ENCODE measurements at regions not wholly inside any gene's neighbourhood (a gene's known extent, or its start where the extent isn't known, plus 50 kb on each side); places are given as distances from the start of the nearest gene placed in this dataset.

DNA sequence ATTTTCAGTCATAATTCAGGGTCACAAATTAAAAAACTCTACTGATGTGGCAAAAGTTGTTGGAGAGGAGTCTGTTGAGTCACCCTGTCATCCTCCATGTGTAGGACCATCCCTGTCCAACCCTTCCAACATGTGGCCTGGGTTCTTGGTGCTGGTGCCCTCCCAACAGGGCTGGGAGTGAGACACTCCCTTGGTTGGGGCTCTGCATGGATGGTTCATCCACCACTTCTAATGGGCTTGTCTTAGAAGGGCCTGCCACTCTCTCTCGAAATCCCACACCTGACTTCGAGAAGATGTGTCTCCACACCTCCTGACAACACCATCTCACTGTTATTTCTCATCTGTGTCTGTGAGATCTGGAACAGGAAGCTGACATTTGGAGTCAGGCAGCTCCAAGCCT, 312.2 kb upstream of the IRX4 start:
- DNase-seq, result no peak

DNA sequence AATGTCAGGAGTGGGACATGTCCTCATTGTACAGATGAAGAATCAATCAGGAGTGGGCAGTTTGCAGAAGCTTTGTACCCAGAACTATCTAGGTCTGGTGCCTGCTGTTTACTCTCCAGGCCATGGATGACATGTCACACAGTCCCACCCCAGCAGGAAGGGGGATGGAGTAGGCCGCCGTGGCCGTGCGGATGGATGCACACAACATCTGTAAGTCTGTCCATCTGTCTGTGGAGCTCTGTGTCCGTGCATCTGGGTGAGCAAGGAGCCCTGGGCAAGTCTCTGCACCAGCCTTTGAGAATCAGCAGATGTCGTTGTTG, 311.5 kb upstream of the IRX4 start:
- DNase-seq, result no peak

DNA sequence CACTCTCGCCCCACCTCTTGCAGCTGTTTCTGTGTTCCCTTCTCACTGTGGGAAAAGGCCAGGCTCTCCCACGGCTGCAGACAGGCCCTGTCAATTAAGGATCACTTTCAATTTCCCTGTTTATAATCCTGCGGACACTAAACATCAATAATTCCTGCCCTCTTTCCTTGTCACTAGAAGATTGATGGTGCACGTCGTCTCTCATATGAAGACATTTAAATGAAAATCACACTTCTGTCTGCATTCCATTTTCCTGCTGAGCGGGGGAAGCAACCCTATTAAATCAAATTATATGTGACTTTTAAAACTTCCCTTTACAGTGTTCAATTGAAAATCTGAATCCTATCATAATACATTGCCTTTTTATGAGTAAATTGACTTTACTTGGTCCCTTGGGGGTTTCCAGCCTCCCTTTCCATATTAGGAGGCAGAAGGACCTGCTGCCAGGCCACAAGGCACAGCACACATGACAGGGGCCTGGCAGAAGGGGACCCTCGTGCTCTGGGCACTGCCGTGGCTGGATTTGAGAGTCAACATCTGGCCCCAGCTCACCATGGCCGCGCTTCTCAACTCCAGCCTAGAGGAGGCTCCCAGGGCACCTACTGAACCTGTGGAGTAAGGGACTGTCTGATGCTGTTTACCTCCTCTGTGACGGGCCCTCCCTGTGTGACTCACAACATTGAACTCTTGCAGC, 311.0 kb upstream of the IRX4 start:
- no peak for DNase-seq

DNA sequence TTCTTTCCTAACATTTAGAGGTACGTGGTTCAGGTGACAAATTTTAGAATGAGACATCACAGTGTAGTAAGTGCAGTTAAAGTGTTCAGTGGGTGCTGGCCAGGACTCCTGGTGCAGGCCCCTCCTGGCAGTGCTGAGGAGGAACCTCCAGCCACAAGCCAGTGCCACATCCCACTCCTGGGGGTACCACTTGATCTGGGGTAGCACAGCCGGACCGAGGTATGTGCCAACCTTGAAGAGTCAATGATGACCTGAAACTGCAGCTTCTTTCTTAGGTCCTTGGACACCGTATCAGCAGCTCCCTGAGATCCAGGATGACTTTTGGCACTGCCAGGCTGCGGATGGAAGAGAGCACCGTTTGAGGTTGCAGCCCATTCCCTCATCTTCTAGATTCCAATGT, 310.4 kb upstream of the IRX4 start:
- no peak for DNase-seq

DNA sequence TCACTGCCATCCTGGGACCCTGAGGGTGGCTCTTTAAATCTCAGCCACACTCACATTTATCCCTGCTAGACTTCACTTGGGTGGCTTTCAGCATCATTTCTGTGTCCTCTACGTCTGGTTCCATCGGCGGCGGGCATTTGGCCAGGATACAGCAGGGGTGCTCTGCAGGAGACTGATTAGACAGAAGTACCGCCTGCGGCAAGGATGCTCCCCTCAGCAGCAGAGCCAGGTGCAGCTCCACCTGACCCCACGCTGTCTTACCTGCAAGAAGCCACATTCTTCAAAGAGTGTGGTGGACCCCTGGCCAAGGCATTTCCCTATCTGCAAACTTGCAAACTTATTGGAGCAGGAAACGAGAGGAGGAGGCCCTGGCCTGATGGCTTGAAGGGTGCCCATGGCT, 309.8 kb upstream of the IRX4 start:
- no peak for DNase-seq

DNA sequence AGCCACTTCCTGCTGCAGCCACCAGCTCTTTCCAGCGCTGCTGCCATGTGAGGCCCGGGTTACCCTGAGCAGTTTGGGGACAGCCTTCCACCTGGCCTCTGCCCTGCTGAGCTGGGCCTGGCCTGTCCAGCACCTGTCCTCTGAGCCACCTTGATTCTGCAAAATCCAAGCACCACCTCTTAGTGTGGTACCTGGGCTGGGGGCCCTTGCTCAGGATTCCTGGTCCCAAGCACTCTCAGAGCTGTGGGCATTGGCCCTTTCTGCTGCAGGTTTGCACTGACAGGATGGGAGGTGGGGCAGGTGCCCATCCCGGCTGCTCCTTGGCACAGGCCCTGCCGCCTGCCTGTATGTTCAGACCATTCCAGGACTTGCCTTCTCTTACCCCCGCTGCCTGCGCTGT, 309.2 kb upstream of the IRX4 start:
- DNase-seq, result no peak

DNA sequence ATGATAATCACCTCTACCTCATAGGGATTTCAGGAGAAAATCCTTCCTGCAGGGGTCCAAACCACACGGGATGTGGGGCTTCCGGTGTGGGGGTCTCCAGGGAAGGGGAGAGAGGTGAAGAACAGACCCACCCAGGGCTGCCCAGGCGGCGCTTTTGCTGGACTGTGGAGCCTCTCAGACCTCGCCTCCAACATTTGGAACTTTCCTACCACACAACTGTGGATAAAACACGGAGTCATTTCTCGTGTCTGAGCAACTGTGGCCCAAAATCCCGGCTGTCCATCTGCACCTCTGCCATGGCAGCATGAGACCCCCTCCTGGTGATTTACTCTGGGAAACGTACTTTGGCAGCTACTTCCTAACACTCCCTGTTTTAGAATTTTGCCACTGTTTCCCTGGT, 307.8 kb upstream of the IRX4 start:
- no peak for DNase-seq

DNA sequence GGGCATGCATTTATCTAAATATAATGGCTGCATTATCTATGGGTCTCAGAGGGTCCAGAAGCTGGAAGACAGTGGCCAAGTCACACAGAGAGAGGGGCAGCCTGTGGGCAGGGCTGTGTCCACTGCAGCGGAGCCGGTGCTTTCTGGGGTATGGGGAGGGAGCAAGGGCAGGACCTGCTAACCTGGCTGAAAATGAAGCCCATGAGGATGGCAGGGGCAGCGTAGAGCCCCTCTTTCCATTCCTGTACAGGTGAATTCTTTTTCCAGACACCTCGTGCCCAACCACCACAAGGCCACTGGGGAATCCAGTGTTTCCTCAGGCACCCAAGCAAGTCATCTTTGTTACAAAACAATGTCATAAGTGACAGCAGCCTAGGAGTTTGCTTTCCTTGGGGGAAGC, 305.9 kb upstream of the IRX4 start:
- no peak for DNase-seq

DNA sequence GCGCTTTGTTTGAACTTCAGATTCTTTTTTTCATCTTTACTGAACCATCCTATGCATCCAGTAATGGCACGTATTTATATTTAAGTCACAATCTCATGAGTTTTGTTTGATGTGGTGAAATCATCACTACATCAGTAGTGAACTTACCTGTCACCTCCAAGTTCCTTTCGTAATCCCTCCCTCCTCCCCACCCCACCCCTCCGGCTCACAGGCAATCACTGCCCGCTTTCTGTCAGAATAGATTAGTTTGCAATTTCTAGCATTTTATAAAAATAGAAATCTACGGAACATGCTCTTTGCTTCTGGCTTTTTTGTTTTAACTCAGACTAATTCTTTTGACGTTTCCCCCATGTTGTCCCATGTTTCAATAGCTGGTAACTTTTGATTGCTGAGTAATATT, 305.4 kb upstream of the IRX4 start:
- DNase-seq, result no peak

DNA sequence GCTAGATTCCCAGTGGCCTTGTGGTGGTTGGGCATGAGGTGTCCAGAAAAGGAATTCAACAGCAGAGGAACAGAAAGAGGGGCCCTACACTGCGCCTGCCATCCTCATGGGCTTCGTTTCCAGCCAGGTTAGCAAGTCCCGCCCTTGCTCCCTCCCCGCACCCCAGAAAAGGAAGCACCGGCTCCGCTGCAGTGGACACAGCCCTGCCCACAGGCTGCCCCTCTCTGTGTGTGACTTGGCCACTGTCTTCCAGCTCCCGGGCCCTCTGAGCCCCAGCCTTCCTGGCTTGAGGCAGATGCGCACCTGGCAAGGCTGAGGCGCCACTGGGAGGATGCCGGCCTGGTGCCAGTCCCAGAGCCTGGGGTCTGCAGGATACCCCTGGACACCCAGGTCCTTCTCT, 305.0 kb upstream of the IRX4 start:
- no peak for DNase-seq

DNA sequence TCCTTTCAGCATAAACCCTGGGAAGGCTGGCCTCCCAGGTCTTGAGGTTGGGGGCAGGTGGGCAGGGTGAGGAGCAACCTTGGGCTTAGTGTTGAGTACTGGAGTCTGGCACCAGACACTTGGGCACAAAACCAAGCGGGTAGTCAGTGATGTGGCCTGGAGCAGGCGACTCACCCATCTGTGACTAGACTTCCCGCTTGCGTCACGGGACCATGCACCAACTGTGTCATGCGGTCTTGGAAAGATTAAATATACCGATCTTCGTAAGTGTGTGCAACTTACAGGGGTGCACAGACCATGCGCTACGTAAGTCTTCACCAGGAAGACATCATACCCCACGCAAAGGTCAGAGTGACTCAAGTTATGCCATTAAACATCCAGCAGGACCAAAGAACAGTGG, 304.4 kb upstream of the IRX4 start:
- DNase-seq, result no peak

DNA sequence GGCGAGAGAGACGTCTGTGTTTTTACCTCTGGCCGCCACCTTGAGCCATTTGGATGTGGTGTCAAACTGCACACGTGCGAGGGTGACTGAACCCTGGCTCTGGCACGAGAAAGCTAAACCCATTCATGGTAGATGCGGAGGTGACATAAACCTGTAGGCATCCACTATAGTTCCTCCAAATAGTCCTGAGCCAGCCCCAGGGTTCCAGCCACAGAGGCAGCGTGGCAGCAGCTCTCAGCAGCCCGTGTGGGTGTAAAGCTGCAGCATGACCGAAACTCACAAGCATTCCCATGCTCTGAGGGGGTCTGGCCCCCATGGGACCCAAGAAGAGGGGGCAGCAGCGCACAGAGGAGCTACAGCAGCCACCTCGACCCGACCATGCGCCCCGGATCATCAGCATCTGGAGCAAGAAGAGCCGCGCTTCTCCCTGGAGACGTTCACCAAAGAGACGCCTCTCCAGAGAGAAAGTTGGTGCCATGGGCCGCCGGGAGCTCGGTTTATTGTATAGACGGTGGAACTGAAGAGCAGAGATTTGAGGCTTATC, 303.8 kb upstream of the IRX4 start:
- DNase-seq, result no peak

DNA sequence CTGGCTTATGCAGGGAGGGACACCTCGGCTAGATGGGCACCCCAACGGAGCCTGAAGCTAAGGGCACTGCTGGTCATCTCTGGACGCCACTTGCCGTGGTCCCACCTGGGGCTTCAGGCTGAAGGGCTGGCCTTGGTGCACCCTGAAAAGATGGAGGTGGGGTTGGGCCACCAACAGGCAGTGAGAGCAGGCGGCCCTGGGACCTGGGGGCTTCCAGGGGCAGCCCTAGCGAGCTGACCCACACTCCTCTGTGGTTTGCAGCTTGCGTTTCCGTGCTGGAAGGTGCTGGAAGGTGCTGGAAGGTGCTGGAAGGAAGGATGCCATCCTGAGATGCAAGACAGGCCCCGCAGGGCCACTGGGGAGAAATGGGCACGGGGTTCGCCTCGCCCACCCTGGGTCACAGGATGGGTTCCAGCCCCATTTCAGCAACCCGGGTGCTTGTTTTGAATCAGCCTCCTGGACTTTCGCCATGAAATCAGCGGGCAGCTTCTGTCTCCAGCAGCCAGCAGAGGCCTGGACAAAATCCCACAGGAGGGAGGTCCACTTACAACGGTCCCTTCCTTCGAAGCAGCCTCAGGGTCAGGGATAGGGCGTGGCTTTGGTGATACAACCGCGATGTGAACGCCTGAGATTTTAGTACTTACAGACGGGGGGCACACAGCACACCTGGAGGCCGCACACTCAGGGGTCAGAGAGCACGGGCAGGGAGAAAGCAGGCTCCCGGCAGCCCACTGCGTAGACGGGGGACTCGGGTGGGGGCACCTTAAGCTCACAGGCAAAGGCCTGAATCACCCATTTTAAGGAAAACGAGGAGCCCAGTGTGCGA, 303.1 kb upstream of the IRX4 start:
- no peak for DNase-seq

DNA sequence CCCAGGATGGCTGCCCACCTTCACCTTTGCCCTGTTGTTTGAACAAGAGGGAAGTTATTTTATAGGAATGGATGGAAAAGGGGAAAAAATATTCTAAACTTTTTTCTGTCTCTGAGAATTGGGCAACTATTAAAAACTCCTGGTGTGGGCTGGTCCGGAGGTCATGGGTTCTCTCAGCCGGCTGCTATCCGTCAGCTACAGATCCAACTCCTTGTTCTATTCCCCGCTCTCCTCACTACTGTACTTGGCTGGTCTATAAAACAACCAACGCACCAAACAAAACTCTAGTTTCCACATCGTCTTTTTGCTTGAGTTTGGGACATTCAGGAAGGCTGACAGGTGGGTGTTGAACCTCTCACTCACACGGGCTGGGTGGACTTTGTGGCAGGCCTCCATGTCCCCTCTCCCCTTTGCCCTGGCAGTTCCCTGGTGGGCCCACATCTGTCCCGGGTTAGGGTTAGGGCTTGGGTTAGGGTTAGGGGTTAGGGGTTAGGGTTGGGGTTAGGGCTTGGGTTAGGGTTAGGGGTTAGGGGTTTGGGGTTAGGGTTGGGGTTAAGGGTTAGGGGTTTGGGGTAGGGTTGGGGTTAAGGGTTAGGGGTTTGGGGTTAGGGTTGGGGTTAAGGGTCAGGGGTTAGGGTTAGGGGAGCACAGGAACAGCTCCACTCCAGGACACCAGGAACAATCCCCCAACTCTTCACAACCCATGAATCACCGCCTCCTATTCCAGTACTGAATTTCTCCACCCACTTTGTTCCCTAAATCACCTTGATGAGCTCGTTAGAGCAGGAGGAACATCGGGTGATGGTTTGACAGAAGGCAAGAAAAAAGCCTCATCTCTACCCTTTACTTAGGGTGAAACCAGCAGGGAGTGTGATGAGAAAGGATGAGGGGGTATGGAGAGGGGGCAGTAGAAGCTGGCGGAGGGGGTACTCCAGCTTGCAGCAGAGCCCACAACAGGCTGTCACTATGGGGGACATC, 302.1 kb upstream of the IRX4 start:
- DNase-seq, result no peak

DNA sequence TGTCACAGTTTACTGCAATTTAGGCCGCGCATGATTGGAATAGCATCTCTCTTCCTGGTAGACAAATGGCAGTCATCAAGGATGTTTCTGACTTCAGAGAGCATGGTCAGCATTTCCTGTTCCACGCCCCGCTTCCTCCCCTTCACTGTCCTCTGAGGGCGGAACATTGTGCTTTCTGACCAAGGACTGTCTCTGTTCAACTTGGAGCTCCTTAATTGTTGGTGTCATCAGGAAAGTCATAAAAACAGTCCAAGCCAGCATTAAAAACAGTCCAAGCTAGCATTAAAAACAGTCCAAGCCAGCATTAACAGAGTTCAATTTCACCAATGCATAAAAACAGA, 301.3 kb upstream of the IRX4 start:
- no peak for DNase-seq

DNA sequence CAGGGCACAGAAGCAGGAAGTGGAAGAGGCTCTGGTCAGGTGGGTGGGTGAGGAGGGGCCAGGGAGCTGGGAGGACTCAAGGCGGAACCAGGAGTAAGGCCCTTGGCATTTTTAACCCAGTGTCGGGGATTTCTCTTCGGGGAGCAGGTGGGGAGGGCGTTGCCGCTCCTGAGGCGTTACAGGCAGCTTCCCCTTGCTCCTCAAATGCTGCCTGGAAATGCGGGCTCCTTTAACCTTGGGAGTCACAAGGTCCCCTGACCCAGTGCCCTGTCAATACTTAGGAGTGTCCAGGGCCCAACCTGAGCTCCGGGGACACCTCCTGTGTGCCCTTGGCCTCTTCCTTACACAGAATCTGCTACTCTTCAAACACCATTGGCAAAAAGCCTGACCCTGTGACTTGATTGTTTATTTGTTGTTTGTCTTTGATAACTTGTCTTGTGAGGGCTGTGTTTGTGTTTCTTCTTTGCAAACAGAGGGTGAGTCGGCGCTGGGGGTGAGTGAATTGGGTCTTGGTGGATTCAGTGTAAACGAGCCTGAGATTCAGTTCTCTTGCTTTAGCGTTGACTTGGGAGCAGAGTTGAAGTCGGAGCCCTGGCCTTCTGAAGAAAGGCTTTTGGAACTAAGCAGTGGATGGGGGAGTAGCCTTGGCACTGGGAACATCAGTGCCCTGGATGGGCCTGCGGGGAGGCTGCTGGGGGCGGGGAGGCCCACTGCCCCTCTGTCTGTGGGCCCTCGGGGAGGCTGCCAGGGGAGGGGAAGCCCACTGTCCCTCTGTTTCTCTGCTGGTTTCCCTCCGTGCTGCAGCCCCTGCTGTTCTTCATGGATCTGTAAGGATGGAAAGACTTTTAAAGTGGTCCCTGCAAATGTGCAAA, 300.7 kb upstream of the IRX4 start:
- DNase-seq, result no peak

DNA sequence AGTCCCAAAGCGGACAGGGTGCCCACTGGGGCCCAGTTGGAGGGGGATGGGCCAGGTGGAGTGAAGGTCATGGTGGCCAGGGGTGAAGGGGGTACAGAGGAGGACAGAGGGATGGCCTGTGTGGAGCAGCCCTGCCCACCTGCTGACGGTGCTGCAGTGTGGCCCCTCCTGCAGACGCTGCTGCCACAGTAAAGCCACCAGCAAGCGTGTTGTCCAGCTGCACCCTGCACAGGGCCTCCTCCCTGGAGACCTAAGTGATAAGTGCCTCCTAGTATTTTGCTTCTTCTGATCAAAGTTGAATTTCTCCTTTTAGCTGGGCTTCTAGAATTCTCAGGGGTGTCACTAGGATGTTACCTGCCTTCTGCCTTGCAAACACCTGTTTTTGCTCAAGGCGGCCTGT, 299.3 kb upstream of the IRX4 start:
- DNase-seq, result no peak

DNA sequence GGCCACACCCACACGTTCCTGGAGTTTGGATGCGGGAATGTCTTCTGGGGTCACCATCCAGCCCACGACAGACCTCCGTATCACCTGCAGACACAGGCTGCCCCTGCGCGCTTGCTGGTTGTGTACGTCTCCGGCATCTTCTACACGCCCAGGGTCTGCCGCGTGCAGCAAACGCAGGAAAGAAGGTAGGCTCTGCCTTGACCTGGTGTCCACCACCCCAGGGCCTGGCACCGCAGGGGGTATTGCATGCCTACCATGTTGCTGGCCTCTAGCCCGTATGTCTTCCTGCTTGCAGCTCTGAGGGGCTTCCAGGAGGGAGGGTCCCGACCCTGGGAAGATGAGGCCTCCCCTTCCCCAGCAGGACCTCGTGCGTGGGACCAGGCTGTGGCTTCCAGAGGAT, 298.8 kb upstream of the IRX4 start:
- no peak for DNase-seq

DNA sequence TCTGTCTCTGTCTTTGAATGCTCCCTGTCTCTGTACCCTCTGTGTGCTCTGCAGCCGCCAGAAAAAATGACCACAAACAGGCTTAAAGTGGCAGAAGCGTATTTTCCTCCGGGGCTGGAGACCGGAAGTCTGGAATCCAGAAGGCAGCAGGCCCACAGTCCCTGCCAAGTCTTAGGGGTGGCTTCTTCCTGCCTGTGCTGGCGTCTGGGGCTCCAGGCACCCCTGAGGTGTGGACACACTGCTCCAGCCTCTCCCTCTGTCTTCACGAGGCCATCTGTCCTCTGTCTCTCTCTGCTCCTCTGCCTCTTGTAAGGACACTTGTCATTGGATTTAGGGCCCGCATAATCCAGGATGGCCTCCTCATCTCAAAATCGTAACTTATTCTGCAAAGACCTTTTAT, 298.4 kb upstream of the IRX4 start:
- no peak for DNase-seq

DNA sequence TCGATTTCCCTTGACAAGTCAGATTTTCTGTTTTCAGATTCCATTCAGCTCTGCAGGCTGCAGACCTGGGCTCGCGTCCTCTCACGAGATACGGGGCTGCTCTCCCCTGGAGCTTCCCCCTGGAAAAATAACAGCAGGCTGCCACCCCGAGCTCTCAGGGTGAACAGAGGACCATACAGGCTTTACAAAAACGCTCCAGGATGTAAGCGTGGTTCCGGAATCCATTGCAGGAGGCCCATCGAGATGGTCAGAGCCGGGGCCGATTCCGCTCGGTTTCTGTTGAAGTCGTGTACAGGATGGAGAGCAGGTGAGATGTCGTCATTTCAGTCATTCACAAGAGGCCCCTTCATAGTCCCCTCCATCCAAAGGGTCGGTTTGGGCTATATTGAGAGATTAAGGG, 297.7 kb upstream of the IRX4 start:
- DNase-seq, result no peak

DNA sequence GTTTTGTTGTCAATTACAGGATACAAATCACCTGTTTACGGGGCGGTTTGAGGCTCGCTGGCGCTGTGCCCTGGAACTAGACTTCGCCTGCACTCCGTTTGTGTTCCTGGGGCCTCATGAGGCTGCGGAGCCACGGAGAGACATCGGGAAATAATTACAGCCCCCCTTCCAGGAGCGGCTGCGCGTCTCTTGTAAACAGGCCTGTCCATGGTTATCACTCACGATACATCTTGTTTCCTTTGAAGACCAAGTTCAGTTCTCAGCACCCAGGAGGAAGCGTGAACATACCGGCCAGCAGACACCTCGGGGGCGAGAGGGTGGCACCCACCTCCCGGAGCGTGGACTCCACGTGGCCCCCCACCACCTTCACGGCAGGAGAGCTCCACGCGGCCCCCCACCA, 297.1 kb upstream of the IRX4 start:
- no peak for DNase-seq

DNA sequence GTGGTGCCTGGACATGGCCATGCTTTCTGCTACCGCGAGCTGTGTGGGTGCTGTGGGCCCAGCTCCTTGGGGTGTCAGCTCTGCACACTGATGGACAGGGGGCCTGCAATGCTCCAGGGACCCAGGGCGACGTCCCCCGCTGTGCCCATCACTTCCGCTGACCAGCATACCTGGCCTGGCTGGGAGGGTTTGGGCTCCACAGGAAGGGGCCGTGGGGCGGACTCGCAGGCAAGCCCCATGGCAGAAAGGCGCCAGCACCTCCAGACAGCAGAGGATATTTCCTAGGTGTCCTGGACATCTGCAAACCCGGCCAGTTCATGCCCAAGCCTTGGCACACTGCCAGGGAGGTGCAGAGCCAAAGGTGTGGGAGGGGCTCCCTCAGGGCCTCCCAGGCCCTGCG, 295.8 kb upstream of the IRX4 start:
- no peak for DNase-seq

DNA sequence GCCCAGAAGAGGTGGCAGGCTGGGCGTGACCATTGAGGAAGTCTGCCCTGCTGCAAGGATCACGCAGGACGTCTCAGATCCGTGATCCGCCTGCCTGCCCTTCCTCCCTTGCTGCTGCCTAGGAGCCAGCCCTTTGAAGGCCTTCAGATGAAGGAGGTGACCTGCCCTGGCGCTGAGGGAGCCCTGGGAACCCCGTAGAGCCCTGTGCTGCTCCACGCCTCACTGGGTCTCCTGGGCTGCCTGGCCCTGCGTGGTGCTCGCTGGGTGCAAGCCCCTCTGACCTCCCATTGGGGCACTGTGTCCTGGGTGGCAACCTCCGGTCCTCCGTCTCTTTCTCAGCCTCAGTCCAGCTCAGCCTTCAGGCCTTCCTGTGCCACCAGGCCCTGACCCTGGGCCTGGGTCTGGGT, 295.3 kb upstream of the IRX4 start:
- DNase-seq, result no peak
